ENCODE measurements at regions not wholly inside any gene's neighbourhood (a gene's known extent, or its start where the extent isn't known, plus 50 kb on each side); places are given as distances from the start of the nearest gene placed in this dataset.

DNA sequence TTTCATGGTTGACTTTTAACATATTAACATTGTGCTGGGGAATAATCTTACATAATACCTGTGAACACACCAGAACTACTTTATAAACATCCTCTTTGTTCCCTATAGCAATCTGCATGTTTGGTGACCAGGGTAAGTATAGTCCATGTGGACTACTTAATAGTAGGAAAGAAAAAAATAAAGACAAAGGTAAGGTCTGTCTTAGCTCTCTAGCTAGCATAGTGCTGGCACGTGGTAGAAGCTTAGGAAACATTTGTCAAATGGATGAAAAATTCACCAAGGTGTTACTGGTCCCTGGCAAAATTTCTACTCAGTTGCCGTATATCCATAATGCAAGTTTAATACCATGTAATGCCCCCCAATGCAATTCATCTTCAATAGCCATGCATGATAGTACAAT lies 78.6 kb upstream of the ABCA1 start:
- TF ChIP-seq, protein P1, sequence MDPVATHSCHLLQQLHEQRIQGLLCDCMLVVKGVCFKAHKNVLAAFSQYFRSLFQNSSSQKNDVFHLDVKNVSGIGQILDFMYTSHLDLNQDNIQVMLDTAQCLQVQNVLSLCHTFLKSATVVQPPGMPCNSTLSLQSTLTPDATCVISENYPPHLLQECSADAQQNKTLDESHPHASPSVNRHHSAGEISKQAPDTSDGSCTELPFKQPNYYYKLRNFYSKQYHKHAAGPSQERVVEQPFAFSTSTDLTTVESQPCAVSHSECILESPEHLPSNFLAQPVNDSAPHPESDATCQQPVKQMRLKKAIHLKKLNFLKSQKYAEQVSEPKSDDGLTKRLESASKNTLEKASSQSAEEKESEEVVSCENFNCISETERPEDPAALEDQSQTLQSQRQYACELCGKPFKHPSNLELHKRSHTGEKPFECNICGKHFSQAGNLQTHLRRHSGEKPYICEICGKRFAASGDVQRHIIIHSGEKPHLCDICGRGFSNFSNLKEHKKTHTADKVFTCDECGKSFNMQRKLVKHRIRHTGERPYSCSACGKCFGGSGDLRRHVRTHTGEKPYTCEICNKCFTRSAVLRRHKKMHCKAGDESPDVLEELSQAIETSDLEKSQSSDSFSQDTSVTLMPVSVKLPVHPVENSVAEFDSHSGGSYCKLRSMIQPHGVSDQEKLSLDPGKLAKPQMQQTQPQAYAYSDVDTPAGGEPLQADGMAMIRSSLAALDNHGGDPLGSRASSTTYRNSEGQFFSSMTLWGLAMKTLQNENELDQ (tag by site-specific recombination; IDR thresholded peaks at IDR 0.05; ENCODE audit: low read depth), result no peak
- no peak for TF ChIP-seq ZNF223 (tag by site-specific recombination; IDR thresholded peaks at IDR 0.05)
- TF ChIP-seq ZNF416 (tag by site-specific recombination; IDR thresholded peaks at IDR 0.05), result no peak
- TF ChIP-seq, protein P2, sequence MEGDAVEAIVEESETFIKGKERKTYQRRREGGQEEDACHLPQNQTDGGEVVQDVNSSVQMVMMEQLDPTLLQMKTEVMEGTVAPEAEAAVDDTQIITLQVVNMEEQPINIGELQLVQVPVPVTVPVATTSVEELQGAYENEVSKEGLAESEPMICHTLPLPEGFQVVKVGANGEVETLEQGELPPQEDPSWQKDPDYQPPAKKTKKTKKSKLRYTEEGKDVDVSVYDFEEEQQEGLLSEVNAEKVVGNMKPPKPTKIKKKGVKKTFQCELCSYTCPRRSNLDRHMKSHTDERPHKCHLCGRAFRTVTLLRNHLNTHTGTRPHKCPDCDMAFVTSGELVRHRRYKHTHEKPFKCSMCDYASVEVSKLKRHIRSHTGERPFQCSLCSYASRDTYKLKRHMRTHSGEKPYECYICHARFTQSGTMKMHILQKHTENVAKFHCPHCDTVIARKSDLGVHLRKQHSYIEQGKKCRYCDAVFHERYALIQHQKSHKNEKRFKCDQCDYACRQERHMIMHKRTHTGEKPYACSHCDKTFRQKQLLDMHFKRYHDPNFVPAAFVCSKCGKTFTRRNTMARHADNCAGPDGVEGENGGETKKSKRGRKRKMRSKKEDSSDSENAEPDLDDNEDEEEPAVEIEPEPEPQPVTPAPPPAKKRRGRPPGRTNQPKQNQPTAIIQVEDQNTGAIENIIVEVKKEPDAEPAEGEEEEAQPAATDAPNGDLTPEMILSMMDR (tag by site-specific recombination; IDR thresholded peaks at IDR 0.05), result no peak
